22Rv1 (cell line): ENCODE measurements at regions not wholly inside any gene's neighbourhood (a gene's known extent, or its start where the extent isn't known, plus 50 kb on each side); places are given as distances from the start of the nearest gene placed in this dataset.

Experiments used
- H3K27ac ChIP-seq: fragments of 450-650 bp; 2 replicates; pipeline ENCODE4 v1.5.1; 2017
- ZFX ChIP-seq: fragments of 450-650 bp; IDR thresholded peaks from 2 replicates; pipeline ENCODE4 v1.6.1; 2017; ENCODE audit warnings: antibody characterized with exemption, borderline replicate concordance
- TF ChIP-seq, protein P1 (sequence below): fragments of 450-650 bp; IDR thresholded peaks from 2 replicates; pipeline ENCODE4 v1.5.1; 2017; ENCODE audit warnings: mild to moderate bottlenecking

DNA sequence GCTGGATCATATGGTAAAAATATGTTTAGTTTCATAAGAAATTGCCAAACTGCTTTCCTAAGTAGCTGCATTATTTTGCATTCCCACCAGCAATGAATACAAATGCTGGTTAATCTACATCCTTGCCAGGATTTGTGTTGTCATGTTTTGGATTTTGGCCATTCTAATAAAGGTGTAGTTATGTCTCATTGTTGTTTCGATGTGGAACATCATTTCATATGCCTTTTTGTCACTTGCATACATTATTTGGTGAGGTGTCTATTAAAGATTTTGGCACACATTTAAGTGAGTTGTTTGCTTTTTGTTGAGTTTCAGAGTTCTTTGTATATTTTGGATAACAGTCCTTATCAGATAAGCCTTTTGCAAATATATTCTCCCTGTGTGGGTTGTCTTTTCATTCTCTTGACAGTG is 299.2 kb upstream of the TFPI start:
- peak overlapping the region; percentile 63 for H3K27ac ChIP-seq
- no peak for TF ChIP-seq ZFX
- TF ChIP-seq, protein P1, sequence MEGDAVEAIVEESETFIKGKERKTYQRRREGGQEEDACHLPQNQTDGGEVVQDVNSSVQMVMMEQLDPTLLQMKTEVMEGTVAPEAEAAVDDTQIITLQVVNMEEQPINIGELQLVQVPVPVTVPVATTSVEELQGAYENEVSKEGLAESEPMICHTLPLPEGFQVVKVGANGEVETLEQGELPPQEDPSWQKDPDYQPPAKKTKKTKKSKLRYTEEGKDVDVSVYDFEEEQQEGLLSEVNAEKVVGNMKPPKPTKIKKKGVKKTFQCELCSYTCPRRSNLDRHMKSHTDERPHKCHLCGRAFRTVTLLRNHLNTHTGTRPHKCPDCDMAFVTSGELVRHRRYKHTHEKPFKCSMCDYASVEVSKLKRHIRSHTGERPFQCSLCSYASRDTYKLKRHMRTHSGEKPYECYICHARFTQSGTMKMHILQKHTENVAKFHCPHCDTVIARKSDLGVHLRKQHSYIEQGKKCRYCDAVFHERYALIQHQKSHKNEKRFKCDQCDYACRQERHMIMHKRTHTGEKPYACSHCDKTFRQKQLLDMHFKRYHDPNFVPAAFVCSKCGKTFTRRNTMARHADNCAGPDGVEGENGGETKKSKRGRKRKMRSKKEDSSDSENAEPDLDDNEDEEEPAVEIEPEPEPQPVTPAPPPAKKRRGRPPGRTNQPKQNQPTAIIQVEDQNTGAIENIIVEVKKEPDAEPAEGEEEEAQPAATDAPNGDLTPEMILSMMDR: no peak

DNA sequence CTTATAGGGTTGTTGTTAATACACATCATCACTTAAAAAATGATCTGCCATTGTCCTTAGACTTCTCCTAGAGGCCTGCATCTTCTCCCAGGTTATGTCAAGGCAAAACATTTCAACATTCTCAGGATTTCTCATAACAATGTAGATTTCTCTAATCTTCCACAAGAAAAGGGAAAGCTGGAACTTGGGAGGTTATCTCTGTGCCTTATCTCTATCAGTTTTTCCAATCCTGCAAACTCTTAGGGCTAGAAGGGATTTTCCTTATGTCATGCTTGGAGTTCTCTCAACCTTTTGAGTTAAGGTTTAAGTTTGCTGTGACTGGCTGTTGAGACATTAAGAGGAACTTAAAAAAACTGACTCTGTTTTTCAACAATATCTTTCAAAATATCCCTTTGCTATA is 300.6 kb upstream of the TFPI start:
- TF ChIP-seq ZFX: no peak
- TF ChIP-seq, protein P1: no peak
- H3K27ac ChIP-seq: no peak overlapping the region; the same call in 1 of the 2 replicates

DNA sequence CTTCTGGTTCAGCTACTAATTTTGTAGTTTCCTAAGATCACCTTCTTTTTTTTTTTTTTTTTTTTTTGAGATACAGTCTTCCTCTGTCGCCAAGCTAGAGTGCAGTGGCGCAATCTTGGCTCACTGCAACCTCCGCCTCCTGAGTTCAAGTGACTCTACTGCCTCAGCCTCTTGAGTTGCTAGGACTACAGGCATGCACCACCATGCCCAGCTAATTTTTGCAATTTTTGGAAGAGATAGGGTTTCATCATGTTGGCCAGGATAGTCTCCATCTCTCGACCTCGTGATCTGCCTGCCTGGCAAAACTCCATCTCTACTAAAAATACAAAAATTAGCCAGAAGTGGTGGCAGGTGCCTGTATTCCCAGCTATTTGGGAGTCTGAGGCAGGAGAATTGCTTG is 301.5 kb upstream of the TFPI start:
- TF ChIP-seq, protein P1: no peak
- TF ChIP-seq ZFX: no peak
- H3K27ac ChIP-seq: no peak overlapping the region

DNA sequence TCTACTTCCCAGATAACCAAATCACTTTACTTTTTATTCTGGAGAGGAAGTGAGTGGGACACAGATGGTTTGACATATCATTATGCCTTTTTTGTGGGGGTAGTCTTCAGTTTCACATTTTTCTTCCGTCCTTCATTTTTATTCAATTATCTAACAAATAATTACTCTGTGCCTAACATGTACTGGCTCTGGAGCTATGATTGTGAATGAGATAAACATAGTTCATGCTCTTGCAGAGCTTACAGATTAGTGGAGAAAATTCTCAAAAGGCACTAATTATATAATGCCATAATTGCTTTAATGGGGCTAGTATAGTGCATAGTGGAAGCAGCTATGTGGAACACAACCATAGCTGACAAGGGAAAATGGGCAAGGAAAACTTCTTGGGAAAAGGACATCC is 303.6 kb upstream of the TFPI start:
- TF ChIP-seq, protein P1: no peak
- no peak for TF ChIP-seq ZFX
- no peak overlapping the region for H3K27ac ChIP-seq

DNA sequence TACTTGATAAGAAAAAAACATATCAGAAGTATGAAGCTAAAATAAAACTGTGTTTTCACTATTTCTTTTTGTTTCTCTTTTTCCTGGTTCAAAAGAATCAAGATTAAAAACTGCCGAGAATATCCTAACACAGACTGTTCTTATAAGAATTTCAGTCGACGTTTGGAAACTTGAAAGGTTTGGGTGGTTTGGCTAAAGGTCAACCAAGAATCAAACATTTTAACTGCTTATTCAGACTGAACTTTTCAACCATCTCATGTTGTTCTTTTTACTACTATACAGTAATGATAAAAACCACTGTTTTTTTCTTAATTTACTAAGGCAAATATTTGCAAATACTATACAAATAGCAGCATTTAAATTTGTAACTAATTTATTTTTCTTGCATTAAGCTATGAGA is 308.5 kb upstream of the TFPI start:
- TF ChIP-seq ZFX: no peak
- TF ChIP-seq, protein P1: no peak
- H3K27ac ChIP-seq: no peak overlapping the region

DNA sequence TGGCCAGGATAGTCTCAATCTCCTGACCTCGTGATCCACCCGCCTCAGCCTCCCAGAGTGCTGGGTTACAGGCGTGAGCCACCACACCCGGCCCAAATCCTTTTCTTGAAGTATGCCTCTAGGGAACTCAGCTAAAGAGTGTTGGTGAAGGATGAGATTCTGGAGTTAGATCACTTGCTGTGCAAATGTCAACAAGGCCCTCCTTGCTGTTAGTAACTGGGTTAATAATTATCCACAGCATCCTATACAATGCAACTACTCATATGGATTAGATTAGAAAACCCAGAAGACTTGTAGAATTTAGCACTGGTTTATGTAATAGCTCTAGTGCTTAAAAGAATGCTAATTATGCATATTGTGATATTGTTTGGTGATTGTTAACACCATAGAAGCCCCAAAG is 310.8 kb upstream of the TFPI start:
- TF ChIP-seq, protein P1: no peak
- TF ChIP-seq ZFX: no peak
- no peak overlapping the region for H3K27ac ChIP-seq

DNA sequence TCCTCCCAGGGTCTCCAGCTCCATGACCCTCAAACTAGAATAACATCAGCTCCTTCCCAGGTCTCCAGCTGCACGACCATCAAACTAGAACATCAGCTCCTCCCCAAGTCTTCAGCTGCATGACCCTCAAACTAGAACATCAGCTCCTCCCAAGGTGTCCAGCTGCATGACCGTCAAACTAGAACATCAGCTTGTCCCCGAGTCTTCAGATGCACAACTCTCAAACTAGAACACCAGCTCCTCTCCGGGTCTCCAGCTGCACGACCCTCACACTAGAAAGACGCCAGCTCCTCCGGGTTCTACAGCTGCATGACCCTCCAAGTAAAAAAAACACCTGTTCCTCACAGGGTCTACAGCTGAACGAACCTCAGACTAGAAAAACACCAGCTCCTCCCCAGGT is 312.9 kb upstream of the TFPI start:
- no peak overlapping the region for H3K27ac ChIP-seq
- TF ChIP-seq, protein P1: no peak
- TF ChIP-seq ZFX: no peak
